Uterus (tissue), 3 donors: ENCODE measurements at regions not wholly inside any gene's neighbourhood (a gene's known extent, or its start where the extent isn't known, plus 50 kb on each side); places are given as distances from the start of the nearest gene placed in this dataset.

Source experiments
- DNase-seq, 2 donors: peaks; one replicate each; pipeline ENCODE4 v3.0.0-alpha.2; 2019 to 2020
- H3K27ac ChIP-seq, 2 donors: fragments of 200-600 bp; sonication (generic); 1 replicate in 1 of 2; 2 replicates in 1 of 2; pipeline ENCODE4 v1.5.1; 2016 to 2018
- H3K27me3 ChIP-seq, 2 donors: fragments of 200-600 bp; sonication (generic); one replicate each; pipeline ENCODE4 v1.5.1; 2018 to 2019; ENCODE audit warnings: control low read depth in 1 of 2
- H3K36me3 ChIP-seq, 2 donors: fragments of 200-600 bp; sonication (generic); one replicate each; pipeline ENCODE4 v1.5.1; 2019; ENCODE audit warnings: control low read depth in 1 of 2
- H3K4me1 ChIP-seq, 2 donors: fragments of 200-600 bp; sonication (generic); one replicate each; pipeline ENCODE4 v1.5.1; 2018 to 2019; ENCODE audit warnings: control low read depth in 1 of 2
- H3K4me3 ChIP-seq, 2 donors: fragments of 200-600 bp; sonication (generic); 1 replicate in 1 of 2; 2 replicates in 1 of 2; pipeline ENCODE4 v1.5.1; 2018 to 2019; ENCODE audit warnings: mild to moderate bottlenecking in 1 of 2
- H3K9me3 ChIP-seq, 2 donors: fragments of 200-600 bp; sonication (generic); one replicate each; pipeline ENCODE4 v1.5.1; 2019; ENCODE audit warnings: control low read depth in 1 of 2
- CTCF ChIP-seq, 4 experiments: fragments of 200-600 bp in 2 of 4; fragments of 450-650 bp in 2 of 4; sonication (generic) in 2 of 4; IDR thresholded peaks; one replicate each; pipeline ENCODE4 v1.5.1; 2016 to 2019; ENCODE audit warnings: antibody characterized with exemption in 4 of 4, mild to moderate bottlenecking in 2 of 4, moderate library complexity in 1 of 4
- POLR2A ChIP-seq, 2 donors: fragments of 450-650 bp; IDR thresholded peaks; one replicate each; pipeline ENCODE4 v1.6.1; 2016; ENCODE audit warnings: antibody characterized with exemption in 2 of 2, mild to moderate bottlenecking in 1 of 2, moderate library complexity in 1 of 2
- intact Hi-C: fragments of 100-400 bp; cut with DNase I; formaldehyde crosslinking; loops from one replicate; pipeline ENCODE4 v1.15.1; 2023; ENCODE audit warnings: low total_unique reads
- donor health status: DM: yes; HTN: yes; CAD: no.

- H3K4me1 ChIP-seq, result no peaks in the 10 kb centered on the region
- H3K27ac ChIP-seq, result no peak overlapping the region
- intact Hi-C loops, result no loop called here
- TF ChIP-seq POLR2A (IDR thresholded peaks at IDR 0.05), result no peak
- no peaks in the 10 kb centered on the region for H3K36me3 ChIP-seq
- no peaks in the 10 kb centered on the region for H3K27me3 ChIP-seq
- H3K9me3 ChIP-seq, result no peaks in the 10 kb centered on the region
- no peak overlapping the region for H3K4me3 ChIP-seq
- DNase-seq, result no peak
These were observed 1144.6 kb upstream of the TMPRSS15 start for GRCh38 chr21:19547951-19548840.

GRCh38 chr21:19553919-19554615, 1150.5 kb upstream of the TMPRSS15 start:
- intact Hi-C loops, result no loop called here
- Histone ChIP-seq H3K4me3 (no peak overlapping the region), H3K27me3 (no peaks in the 10 kb centered on the region), H3K27ac (no peak overlapping the region), H3K9me3 (no peaks in the 10 kb centered on the region), H3K4me1 (no peaks in the 10 kb centered on the region), H3K36me3 (no peaks in the 10 kb centered on the region)
- no peak for DNase-seq
- TF ChIP-seq POLR2A (IDR thresholded peaks at IDR 0.05) (no peak), CTCF (IDR thresholded peaks at IDR 0.05) (no peak)

- Histone ChIP-seq H3K4me1 (no peaks in the 10 kb centered on the region), H3K36me3 (no peaks in the 10 kb centered on the region), H3K9me3 (no peaks in the 10 kb centered on the region), H3K27ac (no peak overlapping the region), H3K27me3 (no peaks in the 10 kb centered on the region), H3K4me3 (no peak overlapping the region)
- intact Hi-C loops, result no loop called here
- DNase-seq, result no peak
- TF ChIP-seq POLR2A (IDR thresholded peaks at IDR 0.05) (no peak), CTCF (IDR thresholded peaks at IDR 0.05) (no peak)
These were observed 1153.5 kb upstream of the TMPRSS15 start for GRCh38 chr21:19557046-19557445.

GRCh38 chr21:19557488-19557887, 1153.9 kb upstream of the TMPRSS15 start:
- intact Hi-C loops, result no loop called here
- H3K27me3 ChIP-seq, result no peaks in the 10 kb centered on the region
- no peak overlapping the region for H3K27ac ChIP-seq
- no peaks in the 10 kb centered on the region for H3K9me3 ChIP-seq
- no peak for DNase-seq
- no peaks in the 10 kb centered on the region for H3K4me1 ChIP-seq
- no peaks in the 10 kb centered on the region for H3K36me3 ChIP-seq
- H3K4me3 ChIP-seq, result no peak overlapping the region
- TF ChIP-seq POLR2A (IDR thresholded peaks at IDR 0.05), result no peak
- TF ChIP-seq CTCF (IDR thresholded peaks at IDR 0.05), result no peak

- Histone ChIP-seq H3K9me3 (no peaks in the 10 kb centered on the region), H3K27ac (no peak overlapping the region), H3K4me3 (no peak overlapping the region), H3K27me3 (no peaks in the 10 kb centered on the region), H3K36me3 (no peaks in the 10 kb centered on the region), H3K4me1 (no peaks in the 10 kb centered on the region)
- no peak for DNase-seq
- TF ChIP-seq CTCF (IDR thresholded peaks at IDR 0.05), result no peak
- no peak for TF ChIP-seq POLR2A (IDR thresholded peaks at IDR 0.05)
- intact Hi-C loops, result no loop called here
These were observed 1162.0 kb upstream of the TMPRSS15 start for GRCh38 chr21:19565587-19565986.
